ENCODE measurements at regions not wholly inside any gene's neighbourhood (a gene's known extent, or its start where the extent isn't known, plus 50 kb on each side); places are given as distances from the start of the nearest gene placed in this dataset.

DNA sequence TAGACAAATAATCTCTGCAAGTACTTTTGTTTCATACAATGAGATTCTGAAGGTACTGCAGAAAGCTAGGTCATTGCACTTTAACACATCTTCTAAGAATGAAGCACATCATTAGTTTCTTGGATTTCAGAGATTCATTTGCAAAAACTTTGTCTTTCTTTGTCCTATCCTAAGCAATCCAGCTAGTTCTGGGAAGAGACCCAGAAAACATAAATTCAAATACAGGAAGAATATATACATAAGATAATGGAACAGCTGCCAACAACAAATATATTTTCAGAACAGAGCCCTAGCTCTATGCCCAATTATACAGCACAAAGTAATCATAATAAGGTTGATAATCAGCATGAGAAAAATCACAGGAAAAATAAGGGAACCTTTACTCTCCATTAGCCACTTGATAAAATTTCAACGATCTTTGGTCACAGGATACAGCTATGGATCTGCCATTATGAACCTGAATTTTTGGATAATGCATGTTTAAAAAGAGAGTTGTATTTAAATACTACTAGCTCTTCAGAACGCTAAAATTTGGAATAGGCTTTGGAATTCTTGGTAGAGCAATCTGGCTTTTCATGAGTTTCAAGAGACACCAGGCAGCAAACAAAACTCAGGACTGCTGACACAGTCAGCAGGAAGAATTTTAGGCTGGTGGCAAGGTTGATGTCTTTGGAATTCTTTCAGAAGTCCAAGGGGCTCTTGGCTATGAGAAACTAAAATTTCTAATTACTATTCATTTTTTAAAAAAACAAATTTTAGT is 250.4 kb upstream of the SMIM21 start:
- Histone ChIP-seq H3K4me1 (no peaks in the 10 kb centered on the region), H3K27me3 (no peaks in the 10 kb centered on the region), H3K27ac (no peak overlapping the region), H3K9me3 (no peaks in the 10 kb centered on the region), H3K4me3 (no peak overlapping the region), H3K36me3 (ENCODE audit: low read depth, missing control alignments) (no peaks in the 10 kb centered on the region)
- TF ChIP-seq POLR2A (IDR thresholded peaks at IDR 0.05): no peak
- TF ChIP-seq, protein P1, sequence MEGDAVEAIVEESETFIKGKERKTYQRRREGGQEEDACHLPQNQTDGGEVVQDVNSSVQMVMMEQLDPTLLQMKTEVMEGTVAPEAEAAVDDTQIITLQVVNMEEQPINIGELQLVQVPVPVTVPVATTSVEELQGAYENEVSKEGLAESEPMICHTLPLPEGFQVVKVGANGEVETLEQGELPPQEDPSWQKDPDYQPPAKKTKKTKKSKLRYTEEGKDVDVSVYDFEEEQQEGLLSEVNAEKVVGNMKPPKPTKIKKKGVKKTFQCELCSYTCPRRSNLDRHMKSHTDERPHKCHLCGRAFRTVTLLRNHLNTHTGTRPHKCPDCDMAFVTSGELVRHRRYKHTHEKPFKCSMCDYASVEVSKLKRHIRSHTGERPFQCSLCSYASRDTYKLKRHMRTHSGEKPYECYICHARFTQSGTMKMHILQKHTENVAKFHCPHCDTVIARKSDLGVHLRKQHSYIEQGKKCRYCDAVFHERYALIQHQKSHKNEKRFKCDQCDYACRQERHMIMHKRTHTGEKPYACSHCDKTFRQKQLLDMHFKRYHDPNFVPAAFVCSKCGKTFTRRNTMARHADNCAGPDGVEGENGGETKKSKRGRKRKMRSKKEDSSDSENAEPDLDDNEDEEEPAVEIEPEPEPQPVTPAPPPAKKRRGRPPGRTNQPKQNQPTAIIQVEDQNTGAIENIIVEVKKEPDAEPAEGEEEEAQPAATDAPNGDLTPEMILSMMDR (IDR thresholded peaks at IDR 0.05): no peak
- intact Hi-C loops (cut with DNase I; ENCODE audit: low total_unique reads): no loop called here
- no peak for DNase-seq
- 44 to 60% methylated on average over 2 of the region's 2 CpGs for WGBS, 2 donors

DNA sequence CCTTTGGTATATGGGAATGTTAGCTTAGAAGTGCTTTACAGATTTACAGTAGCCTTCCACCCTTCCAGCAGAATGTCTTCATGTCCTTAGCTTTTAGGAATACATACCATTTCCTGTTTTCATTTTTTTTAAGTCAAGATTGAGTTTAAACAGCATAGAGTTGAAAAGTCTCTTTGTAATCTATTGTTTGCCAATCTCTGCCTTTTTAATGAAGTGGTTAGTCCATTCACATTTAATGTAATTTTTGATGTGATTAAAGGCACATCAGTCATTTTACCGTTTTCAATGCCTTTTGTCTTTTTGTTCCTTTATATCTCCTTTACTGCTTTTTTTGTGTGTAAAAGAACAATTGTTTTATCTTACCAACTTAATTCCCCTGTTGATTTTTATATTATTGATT is 233.4 kb upstream of the SMIM21 start:
- WGBS, 2 donors: 76% methylated on average over 1 of the region's 1 CpG
- intact Hi-C loops (cut with DNase I; ENCODE audit: low total_unique reads): no loop called here
- TF ChIP-seq, protein P1 (IDR thresholded peaks at IDR 0.05): no peak
- no peak for TF ChIP-seq POLR2A (IDR thresholded peaks at IDR 0.05)

DNA sequence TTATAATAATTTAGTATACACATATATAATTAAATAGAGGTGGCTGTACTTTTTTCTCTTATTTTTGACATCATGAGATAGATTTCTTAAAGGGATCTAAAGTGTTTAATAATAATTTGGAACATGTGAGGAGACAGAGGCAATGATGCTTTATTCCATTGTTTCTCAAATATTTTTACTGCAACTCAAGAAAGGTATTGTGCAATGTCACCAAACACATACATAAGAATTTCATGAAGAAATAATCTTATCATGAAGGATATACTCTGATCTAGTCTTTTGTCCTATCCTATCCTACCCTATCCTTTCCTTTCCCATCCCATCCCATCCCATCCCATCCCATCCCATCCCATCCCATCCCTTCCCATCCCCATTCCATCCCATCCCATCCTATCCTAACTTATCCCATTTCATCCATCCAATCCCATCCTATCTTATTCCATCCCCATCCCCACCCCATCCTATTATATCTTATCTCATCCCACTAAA is 232.1 kb upstream of the SMIM21 start:
- intact Hi-C loops (cut with DNase I; ENCODE audit: low total_unique reads): no loop called here
- Histone ChIP-seq H3K36me3 (ENCODE audit: low read depth, missing control alignments) (no peaks in the 10 kb centered on the region), H3K9me3 (no peaks in the 10 kb centered on the region), H3K4me1 (no peaks in the 10 kb centered on the region), H3K27ac (no peak overlapping the region), H3K4me3 (no peak overlapping the region), H3K27me3 (no peaks in the 10 kb centered on the region)
- DNase-seq: no peak
- TF ChIP-seq, protein P1 (IDR thresholded peaks at IDR 0.05): no peak
- no peak for TF ChIP-seq POLR2A (IDR thresholded peaks at IDR 0.05)

More for the DNA sequence above, 233.4 kb upstream of the SMIM21 start:
- no peak for DNase-seq
- H3K9me3 ChIP-seq: no peaks in the 10 kb centered on the region
- H3K4me3 ChIP-seq: no peak overlapping the region
- no peaks in the 10 kb centered on the region for H3K27me3 ChIP-seq
- no peaks in the 10 kb centered on the region for H3K36me3 ChIP-seq (ENCODE audit: low read depth, missing control alignments)
- H3K4me1 ChIP-seq: no peaks in the 10 kb centered on the region
- no peak overlapping the region for H3K27ac ChIP-seq

DNA sequence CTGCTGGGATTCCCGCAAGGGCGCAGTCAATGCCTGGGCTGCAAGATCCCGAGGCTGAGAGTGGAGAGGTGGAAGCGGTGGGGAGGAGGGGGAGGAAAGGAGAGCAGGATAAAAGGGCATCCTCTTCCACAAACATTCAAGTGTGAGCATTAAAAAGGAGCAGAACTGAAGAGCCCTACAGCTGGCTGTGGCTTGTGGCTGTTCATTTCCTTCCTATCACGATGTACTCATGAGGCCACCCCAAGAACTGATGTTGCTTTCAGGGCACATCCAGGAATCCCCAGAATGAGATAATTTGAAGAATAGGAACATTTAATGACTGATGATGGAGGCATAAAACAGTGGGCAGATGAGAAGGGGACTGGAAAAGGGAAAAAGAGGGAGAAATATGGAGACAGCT is 230.8 kb upstream of the SMIM21 start:
- intact Hi-C loops (cut with DNase I; ENCODE audit: low total_unique reads): no loop called here
- Histone ChIP-seq H3K27me3 (no peaks in the 10 kb centered on the region), H3K4me1 (no peaks in the 10 kb centered on the region), H3K4me3 (no peak overlapping the region), H3K27ac (no peak overlapping the region), H3K36me3 (ENCODE audit: low read depth, missing control alignments) (no peaks in the 10 kb centered on the region), H3K9me3 (no peaks in the 10 kb centered on the region)
- DNase-seq: no peak
- TF ChIP-seq POLR2A (IDR thresholded peaks at IDR 0.05): no peak
- TF ChIP-seq, protein P1 (IDR thresholded peaks at IDR 0.05): no peak
- 60 to 73% methylated on average over 5 of the region's 5 CpGs for WGBS, 2 donors
